Gastroesophageal sphincter (tissue), 3 donors: ENCODE measurements at regions not wholly inside any gene's neighbourhood (a gene's known extent, or its start where the extent isn't known, plus 50 kb on each side); places are given as distances from the start of the nearest gene placed in this dataset.

ENCODE experiments used
- CTCF ChIP-seq, 4 experiments: fragments of 200-600 bp in 2 of 4; fragments of 450-650 bp in 2 of 4; sonication (generic) in 1 of 4; IDR thresholded peaks; one replicate each; pipeline ENCODE4 v1.5.1; 2017 to 2019; ENCODE audit warnings: antibody characterized with exemption in 4 of 4, mild to moderate bottlenecking in 2 of 4, moderate library complexity in 2 of 4
- EP300 ChIP-seq: sonication (generic); formaldehyde crosslinking; IDR thresholded peaks from one replicate; pipeline ENCODE4 v1.6.1; 2017; ENCODE audit warnings: antibody characterized with exemption, mild to moderate bottlenecking
- POLR2A ChIP-seq, 2 donors: fragments of 450-650 bp; IDR thresholded peaks; one replicate each; pipeline ENCODE4 v1.6.1; 2017; ENCODE audit warnings: antibody characterized with exemption in 2 of 2, mild to moderate bottlenecking in 2 of 2, moderate library complexity in 1 of 2
- POLR2AphosphoS5 ChIP-seq: sonication (generic); formaldehyde crosslinking; IDR thresholded peaks from one replicate; pipeline ENCODE4 v1.6.1; 2017; ENCODE audit warnings: antibody characterized with exemption

DNA sequence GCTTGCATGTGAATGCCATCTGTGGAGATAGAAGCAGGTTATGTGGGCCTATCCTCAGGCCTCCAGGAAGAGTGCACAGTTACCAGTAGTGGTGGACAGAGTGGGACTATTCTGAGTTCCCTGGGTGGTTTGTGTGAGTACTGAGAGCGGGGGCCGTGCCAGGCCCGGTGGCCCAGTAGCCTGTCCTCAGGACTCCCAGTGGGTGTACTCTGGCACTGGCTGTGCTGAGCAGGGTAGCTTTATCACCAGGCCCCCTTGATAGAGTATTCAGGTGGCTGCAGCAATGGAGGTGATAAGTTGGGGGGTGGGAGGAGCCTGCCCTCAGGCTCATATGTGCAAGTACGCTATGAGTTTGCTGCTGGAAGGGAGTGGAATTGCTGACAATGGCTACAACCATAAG, 979.0 kb upstream of the PIK3C3 start:
- TF ChIP-seq CTCF (IDR thresholded peaks at IDR 0.05) (no peak), POLR2A (IDR thresholded peaks at IDR 0.05) (no peak), EP300 (no peak), POLR2AphosphoS5 (no peak)
